NCI-H1930 (cell line): ENCODE measurements at regions not wholly inside any gene's neighbourhood (a gene's known extent, or its start where the extent isn't known, plus 50 kb on each side); places are given as distances from the start of the nearest gene placed in this dataset.

Experiments used
- DNase-seq, 2 experiments: peaks; one replicate each; lab custom pipeline; 2025; lab: John Stamatoyannopoulos, UW

GRCh38 chr11:119520966-119521365 lies 98.0 kb upstream of the THY1 start:
- no peak for DNase-seq

- no peak for DNase-seq
Observed at GRCh38 chr11:119520400-119520799, 97.4 kb upstream of the THY1 start.

GRCh38 chr11:119519796-119520195 lies 96.8 kb upstream of the THY1 start:
- no peak for DNase-seq

GRCh38 chr11:119518746-119519730 lies 96.1 kb upstream of the THY1 start:
- DNase-seq, result no peak

- DNase-seq, result no peak
Observed at GRCh38 chr11:119515771-119516400, 92.9 kb upstream of the THY1 start.

- DNase-seq, result no peak
Observed at GRCh38 chr11:119513806-119514170, 90.8 kb upstream of the THY1 start.

GRCh38 chr11:119513131-119513805 lies 90.3 kb upstream of the THY1 start:
- DNase-seq, result no peak

- DNase-seq, result no peak
Observed at GRCh38 chr11:119512369-119512768, 89.4 kb upstream of the THY1 start.

GRCh38 chr11:119511614-119512306 lies 88.8 kb upstream of the THY1 start:
- no peak for DNase-seq

GRCh38 chr11:119509969-119510401 lies 87.0 kb upstream of the THY1 start:
- DNase-seq, result no peak

- no peak for DNase-seq
Observed at GRCh38 chr11:119509282-119509841, 86.4 kb upstream of the THY1 start.

GRCh38 chr11:119506436-119506835 lies 83.5 kb upstream of the THY1 start:
- no peak for DNase-seq

GRCh38 chr11:119505861-119506260 lies 82.9 kb upstream of the THY1 start:
- no peak for DNase-seq

GRCh38 chr11:119505071-119505470 lies 82.1 kb upstream of the THY1 start:
- no peak for DNase-seq

- DNase-seq, result no peak
Observed at GRCh38 chr11:119504371-119504770, 81.4 kb upstream of the THY1 start.

GRCh38 chr11:119501777-119502405 lies 78.9 kb upstream of the THY1 start:
- no peak for DNase-seq

- DNase-seq, result no peak
Observed at GRCh38 chr11:119497717-119498116, 74.7 kb upstream of the THY1 start.

- no peak for DNase-seq
Observed at GRCh38 chr11:119496997-119497396, 74.0 kb upstream of the THY1 start.

GRCh38 chr11:119496469-119496868 lies 73.5 kb upstream of the THY1 start:
- no peak for DNase-seq

- no peak for DNase-seq
Observed at GRCh38 chr11:119493712-119494111, 70.7 kb upstream of the THY1 start.
